MG63 (cell line): ENCODE measurements at regions not wholly inside any gene's neighbourhood (a gene's known extent, or its start where the extent isn't known, plus 50 kb on each side); places are given as distances from the start of the nearest gene placed in this dataset.

ENCODE experiments used
- DNase-seq: peaks from one replicate; pipeline ENCODE4 v3.0.0-alpha.2; 2020
- H3K27me3 ChIP-seq: fragments of 250-450 bp; sonication (Bioruptor Pico); 2 replicates; pipeline ENCODE4 v1.5.1; 2020; ENCODE audit warnings: mild to moderate bottlenecking, moderate library complexity
- H3K36me3 ChIP-seq: fragments of 250-450 bp; sonication (Bioruptor Pico); 2 replicates; pipeline ENCODE4 v1.5.1; 2020; ENCODE audit warnings: mild to moderate bottlenecking, moderate library complexity
- H3K4me3 ChIP-seq: fragments of 250-450 bp; sonication (Bioruptor Pico); 2 replicates; pipeline ENCODE4 v1.5.1; 2020; ENCODE audit warnings: mild to moderate bottlenecking, moderate library complexity
- H3K9me3 ChIP-seq: fragments of 250-450 bp; sonication (Bioruptor Pico); 2 replicates; pipeline ENCODE4 v1.5.1; 2020; ENCODE audit warnings: mild to moderate bottlenecking, moderate library complexity

DNA sequence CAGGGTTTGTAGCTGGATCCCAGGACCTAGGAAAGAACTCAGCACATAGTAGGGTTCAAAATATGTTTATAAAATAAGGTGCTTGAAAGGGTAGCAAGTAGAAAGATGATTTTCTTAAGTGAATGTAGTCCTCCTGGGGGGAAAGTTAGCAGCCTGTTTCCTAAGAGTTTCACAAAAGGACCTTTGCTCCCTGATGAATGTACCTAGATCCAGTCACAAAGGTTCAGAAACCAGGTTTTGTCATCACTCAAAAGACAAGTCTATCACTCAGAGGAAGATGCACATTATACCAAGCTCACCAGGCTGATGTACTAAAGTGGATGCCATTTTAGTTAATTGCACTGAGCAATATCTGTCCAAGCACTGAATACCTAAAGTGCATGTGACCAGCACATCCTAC lies 378.2 kb downstream of the BCL11A start:
- no peaks in the 10 kb centered on the region for H3K27me3 ChIP-seq
- H3K36me3 ChIP-seq = no peaks in the 10 kb centered on the region
- no peaks in the 10 kb centered on the region for H3K9me3 ChIP-seq
- H3K4me3 ChIP-seq = no peak overlapping the region
- DNase-seq = no peak

GRCh38 chr2:60174146-60174545 lies 379.3 kb downstream of the BCL11A start:
- Histone ChIP-seq H3K36me3 (no peaks in the 10 kb centered on the region), H3K27me3 (no peaks in the 10 kb centered on the region), H3K4me3 (no peak overlapping the region), H3K9me3 (no peaks in the 10 kb centered on the region)
- no peak for DNase-seq

- Histone ChIP-seq H3K4me3 (no peak overlapping the region), H3K36me3 (no peaks in the 10 kb centered on the region), H3K9me3 (no peaks in the 10 kb centered on the region), H3K27me3 (no peaks in the 10 kb centered on the region)
- no peak for DNase-seq
These were observed 380.7 kb downstream of the BCL11A start for GRCh38 chr2:60172801-60173200.

GRCh38 chr2:60170272-60170671 lies 383.2 kb downstream of the BCL11A start:
- no peaks in the 10 kb centered on the region for H3K36me3 ChIP-seq
- no peaks in the 10 kb centered on the region for H3K9me3 ChIP-seq
- no peaks in the 10 kb centered on the region for H3K27me3 ChIP-seq
- no peak overlapping the region for H3K4me3 ChIP-seq
- DNase-seq = no peak

GRCh38 chr2:60168247-60168646 lies 385.2 kb downstream of the BCL11A start:
- no peaks in the 10 kb centered on the region for H3K27me3 ChIP-seq
- no peaks in the 10 kb centered on the region for H3K36me3 ChIP-seq
- DNase-seq = no peak
- no peak overlapping the region for H3K4me3 ChIP-seq
- H3K9me3 ChIP-seq = no peaks in the 10 kb centered on the region

DNA sequence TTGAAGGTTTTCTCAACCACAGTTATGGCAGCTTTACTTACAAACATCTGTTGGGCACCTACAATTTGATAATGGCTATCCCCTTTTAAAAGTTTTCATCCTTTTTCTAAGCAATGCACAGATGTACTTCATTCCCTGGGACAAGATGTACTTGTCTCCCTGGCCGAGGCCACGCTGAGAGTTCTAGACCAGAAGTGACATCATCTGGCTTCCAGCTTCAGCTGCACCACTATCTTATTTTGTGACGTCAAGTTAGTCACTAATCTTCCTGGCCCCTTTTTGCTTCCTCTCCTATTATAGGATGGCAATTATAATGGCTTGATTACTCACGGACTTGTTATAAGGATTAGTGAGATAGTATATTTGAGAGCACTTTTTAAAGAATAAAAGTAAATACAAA lies 386.4 kb downstream of the BCL11A start:
- no peaks in the 10 kb centered on the region for H3K36me3 ChIP-seq
- no peak for DNase-seq

GRCh38 chr2:60163691-60164090 lies 389.8 kb downstream of the BCL11A start:
- no peaks in the 10 kb centered on the region for H3K27me3 ChIP-seq
- H3K4me3 ChIP-seq = no peak overlapping the region
- H3K36me3 ChIP-seq = no peaks in the 10 kb centered on the region
- DNase-seq = no peak
- no peaks in the 10 kb centered on the region for H3K9me3 ChIP-seq

More for the DNA sequence above, 386.4 kb downstream of the BCL11A start:
- Histone ChIP-seq H3K27me3 (no peaks in the 10 kb centered on the region), H3K4me3 (no peak overlapping the region), H3K9me3 (no peaks in the 10 kb centered on the region)

DNA sequence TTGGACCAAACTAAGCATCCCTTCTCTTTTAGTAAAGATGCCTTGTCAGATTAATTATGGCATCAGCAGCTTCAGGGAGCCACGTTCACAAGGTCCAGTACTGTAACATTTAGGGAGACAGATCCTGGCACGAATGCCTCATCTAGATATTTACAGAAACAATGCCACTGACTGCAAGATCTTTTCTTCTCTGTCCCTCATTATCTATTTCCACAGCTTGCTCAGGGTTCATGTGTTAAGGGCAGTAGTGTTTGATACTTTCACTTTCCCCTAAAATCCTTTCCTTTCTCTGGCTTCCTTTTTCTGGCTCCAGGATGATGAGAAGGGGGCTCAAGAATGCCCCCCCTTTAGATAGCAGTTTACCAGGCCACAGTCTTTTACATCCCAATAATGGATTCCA lies 393.9 kb downstream of the BCL11A start:
- Histone ChIP-seq H3K4me3 (no peak overlapping the region), H3K9me3 (no peaks in the 10 kb centered on the region), H3K36me3 (no peaks in the 10 kb centered on the region), H3K27me3 (no peaks in the 10 kb centered on the region)
- DNase-seq = no peak

- Histone ChIP-seq H3K27me3 (no peaks in the 10 kb centered on the region), H3K9me3 (no peaks in the 10 kb centered on the region), H3K36me3 (no peaks in the 10 kb centered on the region), H3K4me3 (no peak overlapping the region)
- DNase-seq = no peak
These were observed 395.2 kb downstream of the BCL11A start for GRCh38 chr2:60158262-60158661.

- H3K27me3 ChIP-seq = no peaks in the 10 kb centered on the region
- no peaks in the 10 kb centered on the region for H3K36me3 ChIP-seq
- no peak for DNase-seq
- 0 out of 2 replicates have a peak, but pooled peaks cover 3% of the 10 kb centered on the region for H3K9me3 ChIP-seq
- H3K4me3 ChIP-seq = no peak overlapping the region
These were observed 396.2 kb downstream of the BCL11A start for GRCh38 chr2:60157283-60157682.

- no peak overlapping the region for H3K4me3 ChIP-seq
- no peaks in the 10 kb centered on the region for H3K36me3 ChIP-seq
- H3K9me3 ChIP-seq = 0 out of 2 replicates have a peak, but pooled peaks cover 3% of the 10 kb centered on the region
- no peaks in the 10 kb centered on the region for H3K27me3 ChIP-seq
- DNase-seq = no peak
These were observed 399.3 kb downstream of the BCL11A start for GRCh38 chr2:60154142-60154541.

DNA sequence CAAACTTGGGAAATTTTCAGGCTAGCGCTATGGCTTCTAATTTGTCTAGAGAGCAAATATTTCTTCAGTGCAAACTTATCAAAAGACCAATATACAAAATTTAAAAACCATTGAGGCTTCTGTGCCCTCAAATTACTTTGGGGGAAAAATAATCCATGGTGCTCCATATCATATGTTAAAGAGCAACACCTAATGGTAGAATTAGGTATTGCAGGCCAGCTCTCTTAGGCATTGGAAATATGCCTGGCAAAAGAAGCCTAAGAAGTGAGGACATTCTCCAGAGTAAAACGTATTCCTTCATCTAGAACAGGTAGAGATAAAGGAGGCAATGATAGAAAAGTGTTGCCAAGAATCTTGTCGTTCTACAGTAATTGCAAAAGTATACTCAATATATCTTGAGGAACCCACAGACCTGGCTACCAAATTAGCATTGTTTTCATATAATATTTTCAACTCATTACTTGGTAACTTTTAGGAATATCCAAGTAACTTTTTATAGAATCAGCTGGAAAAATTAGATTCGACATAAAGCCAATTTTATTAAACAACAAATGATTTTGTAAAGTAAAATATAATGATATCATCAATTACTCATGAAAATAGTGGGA lies 401.1 kb downstream of the BCL11A start:
- DNase-seq = no peak
- Histone ChIP-seq H3K36me3 (no peaks in the 10 kb centered on the region), H3K9me3 (0 out of 2 replicates have a peak, but pooled peaks cover 3% of the 10 kb centered on the region), H3K27me3 (no peaks in the 10 kb centered on the region), H3K4me3 (no peak overlapping the region)

- no peaks in the 10 kb centered on the region for H3K36me3 ChIP-seq
- 0 out of 2 replicates have a peak, but pooled peaks cover 3% of the 10 kb centered on the region for H3K9me3 ChIP-seq
- no peak for DNase-seq
- no peaks in the 10 kb centered on the region for H3K27me3 ChIP-seq
- no peak overlapping the region for H3K4me3 ChIP-seq
These were observed 404.3 kb downstream of the BCL11A start for GRCh38 chr2:60149176-60149575.

DNA sequence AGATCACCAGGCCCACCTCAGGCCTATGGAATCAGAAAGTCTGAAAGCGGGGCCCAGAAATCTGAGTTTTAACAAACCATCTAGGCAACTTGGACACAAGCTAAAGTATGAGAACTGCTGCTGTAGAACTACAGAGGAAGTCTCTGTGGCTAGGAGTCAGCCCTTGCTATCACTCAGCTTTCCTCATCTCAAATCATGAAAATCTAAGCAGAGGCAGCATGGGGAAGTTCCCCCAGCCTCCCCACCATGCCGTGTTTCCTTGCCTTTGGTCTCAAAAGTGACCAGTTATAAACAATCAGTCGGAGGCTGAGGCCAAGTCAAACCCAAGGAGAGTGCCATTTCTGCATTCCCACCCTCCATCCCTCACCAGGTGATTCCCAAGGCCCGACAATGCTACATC lies 404.7 kb downstream of the BCL11A start:
- H3K9me3 ChIP-seq = 0 out of 2 replicates have a peak, but pooled peaks cover 3% of the 10 kb centered on the region
- DNase-seq = no peak
- no peaks in the 10 kb centered on the region for H3K27me3 ChIP-seq
- H3K36me3 ChIP-seq = no peaks in the 10 kb centered on the region
- no peak overlapping the region for H3K4me3 ChIP-seq

DNA sequence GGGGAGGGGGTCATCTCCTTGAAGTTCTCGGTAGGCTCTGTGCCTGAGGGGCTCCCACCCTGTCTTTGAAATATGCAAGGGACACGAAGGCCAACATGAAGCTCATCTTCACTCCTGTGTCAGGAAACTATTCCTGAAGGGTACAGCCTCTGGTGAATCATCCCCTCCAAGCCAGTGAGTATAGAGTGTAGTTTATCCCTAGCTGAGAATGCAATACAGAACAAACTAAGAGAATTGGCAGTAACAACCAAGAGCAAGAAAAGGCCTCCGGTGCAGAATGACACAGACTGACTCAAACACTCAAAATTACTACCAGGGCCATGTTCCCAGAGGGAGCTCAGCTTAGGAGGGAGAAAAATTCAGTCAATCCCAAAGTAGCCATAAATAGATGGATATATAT lies 413.3 kb downstream of the BCL11A start:
- no peak for DNase-seq
- H3K4me3 ChIP-seq = no peak overlapping the region

DNA sequence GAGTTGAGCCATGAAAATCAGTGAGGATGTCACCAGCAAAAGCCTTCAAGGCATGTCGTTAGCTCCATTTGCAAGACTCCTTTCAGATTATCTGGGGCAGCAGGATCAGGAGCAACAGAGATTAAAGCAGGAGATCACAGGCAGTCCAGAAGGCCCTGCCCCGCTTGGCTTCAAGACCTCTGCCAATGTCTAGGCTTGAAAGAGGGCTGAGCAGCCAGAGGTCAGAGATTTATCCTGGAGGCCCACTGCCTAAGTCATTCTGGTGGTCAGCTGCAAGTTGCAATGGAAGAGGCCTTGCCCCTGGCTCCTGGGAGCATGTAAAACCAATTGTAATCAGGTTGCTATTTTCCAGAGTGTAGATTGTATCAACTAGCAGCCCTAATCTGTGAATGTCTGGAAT lies 416.5 kb downstream of the BCL11A start:
- no peak for DNase-seq
- Histone ChIP-seq H3K27me3 (no peaks in the 10 kb centered on the region), H3K9me3 (no peaks in the 10 kb centered on the region), H3K36me3 (no peaks in the 10 kb centered on the region), H3K4me3 (no peak overlapping the region)

More for the DNA sequence above, 413.3 kb downstream of the BCL11A start:
- no peaks in the 10 kb centered on the region for H3K9me3 ChIP-seq
- H3K36me3 ChIP-seq = no peaks in the 10 kb centered on the region
- H3K27me3 ChIP-seq = no peaks in the 10 kb centered on the region

DNA sequence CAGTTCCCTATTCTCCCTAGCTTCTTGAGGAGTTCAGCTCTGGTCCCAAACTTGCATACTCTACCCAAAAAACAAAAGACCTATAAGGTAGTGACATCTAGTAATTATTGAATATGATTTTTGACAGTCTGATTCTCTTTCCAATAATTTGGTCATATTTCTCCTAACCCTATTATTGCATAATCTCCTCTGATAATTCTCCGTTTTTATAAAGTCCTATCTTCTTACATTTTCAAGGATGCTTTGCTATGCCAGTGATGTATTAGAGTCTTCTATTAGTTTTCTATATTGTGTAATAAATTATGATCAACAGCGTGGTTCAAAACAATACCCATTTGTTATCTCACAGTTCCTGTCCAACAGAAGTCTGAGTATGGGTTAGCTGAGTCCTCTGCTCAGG lies 426.3 kb downstream of the BCL11A start:
- no peak for DNase-seq
- H3K9me3 ChIP-seq = no peaks in the 10 kb centered on the region
- H3K36me3 ChIP-seq = no peaks in the 10 kb centered on the region
- no peaks in the 10 kb centered on the region for H3K27me3 ChIP-seq
- no peak overlapping the region for H3K4me3 ChIP-seq

DNA sequence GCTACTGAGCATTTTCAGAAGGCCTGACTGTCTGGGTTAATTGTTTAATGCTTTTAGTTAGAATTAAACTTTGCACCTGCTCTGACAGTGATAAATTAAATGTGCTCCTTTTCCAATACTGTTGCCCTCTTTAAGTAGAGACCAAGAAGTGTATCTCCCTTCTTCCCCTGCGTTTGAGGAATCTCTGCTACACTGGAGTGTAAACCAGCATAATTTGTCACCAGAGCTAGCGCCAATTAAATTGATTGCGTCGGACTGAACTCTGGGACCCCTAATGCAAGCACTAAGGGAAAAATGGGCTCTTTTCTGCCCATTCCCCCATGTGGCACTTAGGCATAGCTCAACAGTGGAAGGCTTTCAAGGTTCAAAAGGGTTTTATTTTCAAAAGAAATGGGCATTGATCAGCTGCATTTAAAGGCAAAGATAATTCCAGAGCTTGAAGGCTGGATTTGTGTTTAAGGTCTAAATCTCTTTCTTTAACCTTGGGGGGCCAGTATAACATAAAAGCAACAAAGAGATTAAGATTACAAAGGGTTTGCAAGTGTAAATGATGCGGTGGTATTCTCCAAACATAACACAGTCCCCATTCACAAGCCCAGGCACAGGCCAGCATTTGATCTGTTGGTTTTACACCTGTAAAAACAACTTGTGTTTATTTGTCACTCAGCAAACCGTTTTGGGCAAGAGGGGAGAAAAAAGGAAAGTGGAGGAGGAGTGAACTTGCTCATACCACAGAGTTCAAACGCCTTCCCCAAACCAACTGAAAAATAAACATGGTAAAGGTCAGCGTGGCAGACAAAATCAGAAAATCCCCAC lies 427.6 kb downstream of the BCL11A start:
- no peak for DNase-seq
- Histone ChIP-seq H3K4me3 (no peak overlapping the region), H3K36me3 (no peaks in the 10 kb centered on the region), H3K27me3 (no peaks in the 10 kb centered on the region), H3K9me3 (no peaks in the 10 kb centered on the region)
